GM12865 (cell line): ENCODE measurements at regions not wholly inside any gene's neighbourhood (a gene's known extent, or its start where the extent isn't known, plus 50 kb on each side); places are given as distances from the start of the nearest gene placed in this dataset.

Experiments
- DNase-seq: peaks from one replicate; pipeline ENCODE4 v3.0.0; 2010; ENCODE audit warnings: low read depth
- H3K4me3 ChIP-seq: 2 replicates; pipeline ENCODE4 v1.5.1; 2011; ENCODE audit warnings: mild to moderate bottlenecking, low read depth, low read length, control low read depth
- CTCF ChIP-seq: IDR thresholded peaks from 2 replicates; pipeline ENCODE4 v1.5.1; 2011; ENCODE audit warnings: low read length, control low read depth, low read depth, inconsistent platforms; ENCODE audit not compliant: insufficient read depth; ENCODE audit errors: missing control alignments

GRCh38 chr2:23015651-23016200, 369.3 kb upstream of the KLHL29 start:
- no peak for DNase-seq
- H3K4me3 ChIP-seq, result no peak overlapping the region
- TF ChIP-seq CTCF, result no peak

- no peak overlapping the region for H3K4me3 ChIP-seq
- TF ChIP-seq CTCF, result no peak
- DNase-seq, result no peak
These were observed 365.5 kb upstream of the KLHL29 start for GRCh38 chr2:23019476-23019875.

GRCh38 chr2:23020659-23021058, 364.3 kb upstream of the KLHL29 start:
- no peak for DNase-seq
- no peak for TF ChIP-seq CTCF
- no peak overlapping the region for H3K4me3 ChIP-seq

GRCh38 chr2:23021311-23022120, 363.5 kb upstream of the KLHL29 start:
- no peak for DNase-seq
- H3K4me3 ChIP-seq, result no peak overlapping the region
- TF ChIP-seq CTCF, result no peak

GRCh38 chr2:23023722-23024121, 361.3 kb upstream of the KLHL29 start:
- DNase-seq, result no peak
- no peak for TF ChIP-seq CTCF
- H3K4me3 ChIP-seq, result no peak overlapping the region

GRCh38 chr2:23026671-23027070, 358.3 kb upstream of the KLHL29 start:
- no peak for TF ChIP-seq CTCF
- H3K4me3 ChIP-seq, result no peak overlapping the region
- no peak for DNase-seq
